HCT116 (cell line): ENCODE measurements at regions not wholly inside any gene's neighbourhood (a gene's known extent, or its start where the extent isn't known, plus 50 kb on each side); places are given as distances from the start of the nearest gene placed in this dataset.
A peak's percentile ranks its signal among the peaks of the same experiment; 100 is the strongest.

ENCODE experiments used
- ATAC-seq: fragments of 200-7000 bp; cut with Tn5 transposase; 2 replicates; pipeline ENCODE4 v1.9.1; 2020; ENCODE audit warnings: mild to moderate bottlenecking, moderate library complexity
- BruUV-seq: library from RNA; stranded (reverse); fragments of 400-500 nt; replicated peaks from 2 replicates; lab custom pipeline; 2021; lab: Mats Ljungman, UMichigan
- CTCF ChIA-PET: fragments of 300-600 bp; sonication (Branson Sonifier 250); formaldehyde crosslinking; loops from one replicate; lab custom pipeline; 2021; ENCODE audit warnings: antibody characterized with exemption; lab: Charles Lee
- POLR2A ChIA-PET: fragments of 300-600, 350-600 bp; sonication (Branson Sonifier 250); formaldehyde crosslinking; loops from one replicate; lab custom pipeline; 2021; ENCODE audit warnings: antibody characterized with exemption; lab: Charles Lee
- RAD21 ChIA-PET, 2 experiments: fragments of 300-600 bp; sonication (Branson Sonifier 250); formaldehyde crosslinking; loops; one replicate each; lab custom pipeline; 2023; ENCODE audit warnings: low total read pairs in 2 of 2; ENCODE audit not compliant: uncharacterized antibody in 2 of 2, unreplicated experiment in 2 of 2, low non-redundant PET in 1 of 2; lab: Charles Lee
- DNase-seq: peaks from one replicate; pipeline ENCODE4 v3.0.0-alpha.2; 2010; ENCODE audit warnings: low read depth, low spot score
- H2AFZ ChIP-seq: fragments of 200-600 bp; shearing (Covaris generic), sonication (generic); 2 replicates; pipeline ENCODE4 v1.6.1; 2017; ENCODE audit warnings: low read depth, mixed run types, mixed read lengths, antibody characterized with exemption, low read length; ENCODE audit not compliant: poor library complexity, severe bottlenecking
- H3K27ac ChIP-seq: 2 replicates; pipeline ENCODE4 v1.5.1; 2012; ENCODE audit warnings: low read depth, low read length
- H3K27me3 ChIP-seq: fragments of 200-600 bp; sonication (generic); 2 replicates; pipeline ENCODE4 v1.6.1; 2016; ENCODE audit warnings: mixed run types, low read length, mixed read lengths; ENCODE audit not compliant: insufficient read depth
- H3K36me3 ChIP-seq, 2 experiments: fragments of 200-500 bp in 1 of 2; fragments of 200-600 bp in 1 of 2; sonication (Bioruptor generic) in 1 of 2; sonication (generic) in 1 of 2; 2 replicates each; pipeline versions ENCODE4 v1.5.1 to v1.6.1; 2014 to 2016; ENCODE audit warnings: low read length in 2 of 2, inconsistent platforms in 1 of 2, mixed read lengths in 1 of 2, mixed run types in 1 of 2; ENCODE audit not compliant: insufficient read depth in 2 of 2, control insufficient read depth in 1 of 2
- H3K4me1 ChIP-seq, 2 experiments: fragments of 200-600 bp in 1 of 2; sonication (generic) in 1 of 2; 2 replicates each; pipeline versions ENCODE4 v1.5.1 to v1.6.1; 2012 to 2017; ENCODE audit warnings: low read length in 2 of 2, inconsistent platforms in 1 of 2, mild to moderate bottlenecking in 1 of 2, mixed read lengths in 1 of 2, mixed run types in 1 of 2, moderate library complexity in 1 of 2; ENCODE audit not compliant: insufficient read depth in 2 of 2, control insufficient read depth in 1 of 2
- H3K4me2 ChIP-seq: fragments of 200-600 bp; sonication (generic); 2 replicates; pipeline ENCODE4 v1.6.1; 2017; ENCODE audit warnings: mixed run types, low read length, mixed read lengths
- H3K4me3 ChIP-seq, 2 experiments: fragments of 200-600 bp in 1 of 2; sonication (generic) in 1 of 2; replicated peaks in 1 of 2; 2 replicates each; pipeline ENCODE4 v1.5.1; 2011 to 2016; ENCODE audit warnings: low read length in 2 of 2, control low read depth in 1 of 2, low read depth in 1 of 2, mild to moderate bottlenecking in 1 of 2, mixed read lengths in 1 of 2, mixed run types in 1 of 2
- H3K79me2 ChIP-seq: fragments of 200-600 bp; sonication (generic); 2 replicates; pipeline ENCODE4 v1.6.1; 2017; ENCODE audit warnings: mild to moderate bottlenecking, mixed run types, low read length, moderate library complexity, mixed read lengths; ENCODE audit not compliant: insufficient read depth
- H3K9ac ChIP-seq: fragments of 200-600 bp; sonication (generic); 2 replicates; pipeline ENCODE4 v1.6.1; 2016; ENCODE audit warnings: low read length, mixed read lengths
- H3K9me2 ChIP-seq: fragments of 200-600 bp; sonication (generic), shearing (Covaris generic); 2 replicates; pipeline ENCODE4 v1.6.1; 2017; ENCODE audit warnings: mixed run types, mild to moderate bottlenecking, moderate library complexity; ENCODE audit not compliant: insufficient read depth
- H3K9me3 ChIP-seq, 2 experiments: fragments of 200-500 bp in 1 of 2; fragments of 200-600 bp in 1 of 2; sonication (Bioruptor generic) in 1 of 2; sonication (generic) in 1 of 2; 2 replicates each; pipeline ENCODE4 v1.6.1; 2014 to 2017; ENCODE audit warnings: low read length in 2 of 2, mixed read lengths in 2 of 2, inconsistent platforms in 1 of 2, low read depth in 1 of 2, mild to moderate bottlenecking in 1 of 2, mixed run types in 1 of 2, moderate library complexity in 1 of 2; ENCODE audit not compliant: control insufficient read depth in 1 of 2, insufficient read depth in 1 of 2
- H4K20me1 ChIP-seq: fragments of 200-600 bp; sonication (generic), shearing (Covaris generic); 2 replicates; pipeline ENCODE4 v1.6.1; 2017; ENCODE audit warnings: mixed run types, mild to moderate bottlenecking, moderate library complexity; ENCODE audit not compliant: insufficient read depth
- CTCF ChIP-seq, 3 experiments: fragments of 200-600 bp in 1 of 3; sonication (generic) in 1 of 3; IDR thresholded peaks in 2 of 3; conservative IDR thresholded peaks in 1 of 3; 2 replicates each; pipeline ENCODE4 v1.5.1; 2012 to 2017; ENCODE audit warnings: low read depth in 2 of 3, low read length in 2 of 3, antibody characterized with exemption in 1 of 3, borderline replicate concordance in 1 of 3, control low read depth in 1 of 3, mild to moderate bottlenecking in 1 of 3, mixed read lengths in 1 of 3, mixed run types in 1 of 3, moderate library complexity in 1 of 3; ENCODE audit not compliant: insufficient read depth in 1 of 3
- RAD21 ChIP-seq: IDR thresholded peaks from 2 replicates; pipeline ENCODE4 v1.6.1; 2012; ENCODE audit warnings: low read depth, mild to moderate bottlenecking
- ZFX ChIP-seq: fragments of 450-650 bp; IDR thresholded peaks from 2 replicates; pipeline ENCODE4 v1.6.1; 2017
- ZNF274 ChIP-seq: fragments of 200-500 bp; sonication (Bioruptor generic); IDR thresholded peaks from 2 replicates; pipeline ENCODE4 v1.6.1; 2014; ENCODE audit warnings: mild to moderate bottlenecking, low read depth, low read length, inconsistent platforms
- intact Hi-C: fragments of 100-400 bp; cut with micrococcal nuclease; formaldehyde crosslinking; loops from 2 replicates; pipeline ENCODE4 v1.10.0; 2022
- TF ChIP-seq, protein P1 (sequence below): IDR thresholded peaks from 2 replicates; pipeline ENCODE4 v1.6.1; 2011; ENCODE audit warnings: mild to moderate bottlenecking, low read length, moderate library complexity; ENCODE audit not compliant: insufficient replicate concordance; ENCODE audit errors: extremely low read depth

DNA sequence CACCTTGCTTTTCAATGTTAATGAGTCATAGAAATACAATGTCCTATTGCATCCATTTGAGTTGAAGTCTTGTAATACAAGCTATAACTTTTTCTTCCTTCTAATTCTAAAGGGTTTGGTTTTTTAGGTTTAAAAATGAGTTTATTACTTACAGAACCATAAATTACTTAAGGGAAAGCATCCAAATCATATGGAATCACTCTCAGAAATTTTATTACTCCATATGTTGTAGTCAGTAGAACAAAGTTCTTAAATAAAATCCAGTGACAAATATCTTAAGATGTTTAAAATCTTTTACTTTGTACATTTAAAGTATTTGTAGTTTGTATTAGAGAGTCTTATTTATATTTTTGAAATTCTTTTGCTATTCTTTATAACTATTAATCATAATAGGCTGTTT is 253.2 kb downstream of the IPO8 start (continued):
- TF ChIP-seq, protein P1, sequence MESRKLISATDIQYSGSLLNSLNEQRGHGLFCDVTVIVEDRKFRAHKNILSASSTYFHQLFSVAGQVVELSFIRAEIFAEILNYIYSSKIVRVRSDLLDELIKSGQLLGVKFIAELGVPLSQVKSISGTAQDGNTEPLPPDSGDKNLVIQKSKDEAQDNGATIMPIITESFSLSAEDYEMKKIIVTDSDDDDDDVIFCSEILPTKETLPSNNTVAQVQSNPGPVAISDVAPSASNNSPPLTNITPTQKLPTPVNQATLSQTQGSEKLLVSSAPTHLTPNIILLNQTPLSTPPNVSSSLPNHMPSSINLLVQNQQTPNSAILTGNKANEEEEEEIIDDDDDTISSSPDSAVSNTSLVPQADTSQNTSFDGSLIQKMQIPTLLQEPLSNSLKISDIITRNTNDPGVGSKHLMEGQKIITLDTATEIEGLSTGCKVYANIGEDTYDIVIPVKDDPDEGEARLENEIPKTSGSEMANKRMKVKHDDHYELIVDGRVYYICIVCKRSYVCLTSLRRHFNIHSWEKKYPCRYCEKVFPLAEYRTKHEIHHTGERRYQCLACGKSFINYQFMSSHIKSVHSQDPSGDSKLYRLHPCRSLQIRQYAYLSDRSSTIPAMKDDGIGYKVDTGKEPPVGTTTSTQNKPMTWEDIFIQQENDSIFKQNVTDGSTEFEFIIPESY, result no peak
- TF ChIP-seq, all 23 proteins: peak for 0

- ATAC-seq, result peak; percentile 99
- intact Hi-C loops, result no loop called here
- Histone ChIP-seq H3K4me3 (no peak overlapping the region), H3K9me2 (no peaks in the 10 kb centered on the region; the same call in 1 of the 2 replicates), H3K79me2 (no peaks in the 10 kb centered on the region), H3K9ac (no peak overlapping the region), H3K27me3 (no peaks in the 10 kb centered on the region), H3K9me3 (no peaks in the 10 kb centered on the region), H3K36me3 (no peaks in the 10 kb centered on the region), H3K4me1 (no peaks in the 10 kb centered on the region), H4K20me1 (no peaks in the 10 kb centered on the region), H2AFZ (peak overlapping the region; percentile 11), H3K27ac (no peak overlapping the region), H3K4me2 (no peak overlapping the region)
- ChIA-PET RAD21 (interaction anchor here in 1 of 2 experiments (0.5 kb wide), 1 partner anchor 18 kb away, joined by 3 read pairs; no protein-coding TSS in a partner anchor), CTCF (interaction anchor here (0.6 to 3.3 kb wide), 9 partner anchors 8 to 1512 kb away, joined by 3 to 18 read pairs (median 4); no protein-coding TSS in a partner anchor), POLR2A (no interaction called here)
- no TSS peak for BruUV-seq
- DNase-seq, result peak; percentile 43
- TF ChIP-seq CTCF (IDR thresholded peaks at IDR 0.05 in 2 of 3, conservative IDR thresholded peaks at IDR 0.05 in 1 of 3; ENCODE audit: borderline replicate concordance in 1 of 3, insufficient read depth in 1 of 3, low read depth in 2 of 3, low read length in 2 of 3), result peak in 2 of 3 experiments; percentile 63 to 80; a peak in 4 of 6 replicates
- TF ChIP-seq ZNF274, result no peak
- peak; percentile 17; the same call in 1 of the 2 replicates for TF ChIP-seq RAD21
- TF ChIP-seq ZFX, result no peak
These were observed 254.7 kb downstream of the IPO8 start for GRCh38 chr12:30440826-30441602.
